ENCODE measurements at regions not wholly inside any gene's neighbourhood (a gene's known extent, or its start where the extent isn't known, plus 50 kb on each side); places are given as distances from the start of the nearest gene placed in this dataset.

GRCh38 chr5:74262544-74263207 is 377.9 kb downstream of the ENC1 start:
- peak; percentile 74 for DNase-seq (ENCODE audit: low read depth)

GRCh38 chr5:74261866-74262265 is 378.7 kb downstream of the ENC1 start:
- DNase-seq (ENCODE audit: low read depth) = no peak

GRCh38 chr5:74261421-74261820 is 379.1 kb downstream of the ENC1 start:
- no peak for DNase-seq (ENCODE audit: low read depth)

- no peak for DNase-seq (ENCODE audit: low read depth)
These were observed 381.0 kb downstream of the ENC1 start for GRCh38 chr5:74259572-74259971.

- DNase-seq (ENCODE audit: low read depth) = no peak
These were observed 382.2 kb downstream of the ENC1 start for GRCh38 chr5:74258314-74258665.

- DNase-seq (ENCODE audit: low read depth) = no peak
These were observed 382.7 kb downstream of the ENC1 start for GRCh38 chr5:74257645-74258313.

GRCh38 chr5:74257060-74257527 is 383.4 kb downstream of the ENC1 start:
- no peak for DNase-seq (ENCODE audit: low read depth)

- no peak for DNase-seq (ENCODE audit: low read depth)
These were observed 384.7 kb downstream of the ENC1 start for GRCh38 chr5:74255692-74256392.

GRCh38 chr5:74254257-74254656 is 386.3 kb downstream of the ENC1 start:
- no peak for DNase-seq (ENCODE audit: low read depth)

- DNase-seq (ENCODE audit: low read depth) = no peak
These were observed 388.5 kb downstream of the ENC1 start for GRCh38 chr5:74252044-74252443.

GRCh38 chr5:74251141-74252035 is 389.1 kb downstream of the ENC1 start:
- DNase-seq (ENCODE audit: low read depth) = peak; percentile 46

GRCh38 chr5:74250304-74251102 is 390.0 kb downstream of the ENC1 start:
- no peak for DNase-seq (ENCODE audit: low read depth)

- DNase-seq (ENCODE audit: low read depth) = no peak
These were observed 392.0 kb downstream of the ENC1 start for GRCh38 chr5:74248576-74248975.

- DNase-seq (ENCODE audit: low read depth) = no peak
These were observed 396.1 kb downstream of the ENC1 start for GRCh38 chr5:74244406-74244805.

GRCh38 chr5:74243634-74244033 is 396.9 kb downstream of the ENC1 start:
- DNase-seq (ENCODE audit: low read depth) = peak; percentile 34

- DNase-seq (ENCODE audit: low read depth) = no peak
These were observed 398.0 kb downstream of the ENC1 start for GRCh38 chr5:74242516-74242915.

GRCh38 chr5:74241751-74242140 is 398.8 kb downstream of the ENC1 start:
- no peak for DNase-seq (ENCODE audit: low read depth)

- no peak for DNase-seq (ENCODE audit: low read depth)
These were observed 399.5 kb downstream of the ENC1 start for GRCh38 chr5:74240783-74241750.

GRCh38 chr5:74239261-74239660 is 401.3 kb downstream of the ENC1 start:
- no peak for DNase-seq (ENCODE audit: low read depth)
